Kidney epithelial cell (primary cell): ENCODE measurements at regions not wholly inside any gene's neighbourhood (a gene's known extent, or its start where the extent isn't known, plus 50 kb on each side); places are given as distances from the start of the nearest gene placed in this dataset.

Experiments
- DNase-seq: peaks from one replicate; pipeline ENCODE4 v3.0.0-alpha.2; 2010; ENCODE audit warnings: low read depth
- H3K27me3 ChIP-seq: 2 replicates; pipeline ENCODE4 v1.6.0; 2011; ENCODE audit warnings: low read length; ENCODE audit not compliant: control insufficient read depth, insufficient read depth
- H3K36me3 ChIP-seq: 2 replicates; pipeline ENCODE4 v1.5.1; 2011; ENCODE audit warnings: low read length; ENCODE audit not compliant: control insufficient read depth, insufficient read depth
- H3K4me3 ChIP-seq: 2 replicates; pipeline ENCODE4 v1.5.1; 2011; ENCODE audit warnings: low read depth, mild to moderate bottlenecking, control low read depth, low read length
- CTCF ChIP-seq: IDR thresholded peaks from 2 replicates; pipeline ENCODE4 v1.5.1; 2011; ENCODE audit warnings: mild to moderate bottlenecking, moderate library complexity, low read length, control low read depth, inconsistent platforms; ENCODE audit not compliant: insufficient read depth, poor library complexity, severe bottlenecking

- no peak for TF ChIP-seq CTCF
- H3K4me3 ChIP-seq: no peak overlapping the region
- H3K36me3 ChIP-seq: no peaks in the 10 kb centered on the region
- H3K27me3 ChIP-seq: no peaks in the 10 kb centered on the region
- no peak for DNase-seq
These were observed 70.7 kb downstream of the PTPRS start for GRCh38 chr19:5269926-5270325.

GRCh38 chr19:5269279-5269678 lies 71.3 kb downstream of the PTPRS start:
- no peak for DNase-seq
- Histone ChIP-seq H3K36me3 (no peaks in the 10 kb centered on the region), H3K4me3 (no peak overlapping the region), H3K27me3 (no peaks in the 10 kb centered on the region)
- no peak for TF ChIP-seq CTCF

GRCh38 chr19:5268801-5269200 lies 71.8 kb downstream of the PTPRS start:
- no peaks in the 10 kb centered on the region for H3K36me3 ChIP-seq
- TF ChIP-seq CTCF: no peak
- DNase-seq: no peak
- no peak overlapping the region for H3K4me3 ChIP-seq
- no peaks in the 10 kb centered on the region for H3K27me3 ChIP-seq

GRCh38 chr19:5265260-5265659 lies 75.4 kb downstream of the PTPRS start:
- TF ChIP-seq CTCF: no peak
- H3K4me3 ChIP-seq: no peak overlapping the region
- H3K36me3 ChIP-seq: no peaks in the 10 kb centered on the region
- H3K27me3 ChIP-seq: no peaks in the 10 kb centered on the region
- no peak for DNase-seq

- H3K4me3 ChIP-seq: no peak overlapping the region
- H3K36me3 ChIP-seq: no peaks in the 10 kb centered on the region
- DNase-seq: no peak
- TF ChIP-seq CTCF: no peak
- no peaks in the 10 kb centered on the region for H3K27me3 ChIP-seq
These were observed 76.2 kb downstream of the PTPRS start for GRCh38 chr19:5264453-5264852.

GRCh38 chr19:5263615-5264014 lies 77.0 kb downstream of the PTPRS start:
- Histone ChIP-seq H3K27me3 (no peaks in the 10 kb centered on the region), H3K36me3 (no peaks in the 10 kb centered on the region), H3K4me3 (no peak overlapping the region)
- no peak for TF ChIP-seq CTCF
- no peak for DNase-seq
